Dendritic cell treated with granulocyte-macrophage colony-stimulating factor and Interleukin-4, amounts not matched to agents 40 ng/mL and 50 ng/mL, for 4 days (primary cell): ENCODE measurements at regions not wholly inside any gene's neighbourhood (a gene's known extent, or its start where the extent isn't known, plus 50 kb on each side); places are given as distances from the start of the nearest gene placed in this dataset.
"Not testable (repeated sequence)": the region's sequence is repeated elsewhere in the genome, so short reads cannot be mapped to it uniquely, and the experiment has no call there.

Experiments used
- H3K27ac Mint-ChIP-seq: one replicate; pipeline ENCODE4 v1.8.0; 2022; ENCODE audit warnings: mild to moderate bottlenecking, mixed read lengths
- H3K27me3 Mint-ChIP-seq: one replicate; pipeline ENCODE4 v1.8.0; 2022; ENCODE audit warnings: mild to moderate bottlenecking, mixed read lengths
- H3K36me3 Mint-ChIP-seq: one replicate; pipeline ENCODE4 v1.8.0; 2022; ENCODE audit warnings: low read depth, mixed read lengths
- H3K4me1 Mint-ChIP-seq: one replicate; pipeline ENCODE4 v1.8.0; 2022; ENCODE audit warnings: low read depth, mixed read lengths
- H3K4me3 Mint-ChIP-seq: one replicate; pipeline ENCODE4 v1.8.0; 2022; ENCODE audit warnings: mild to moderate bottlenecking, moderate library complexity, mixed read lengths
- H3K9me3 Mint-ChIP-seq: one replicate; pipeline ENCODE4 v1.8.0; 2022; ENCODE audit warnings: mixed read lengths
- intact Hi-C: fragments of 100-400 bp; cut with micrococcal nuclease; formaldehyde crosslinking; loops from one replicate; pipeline ENCODE4 v1.15.0; 2022

DNA sequence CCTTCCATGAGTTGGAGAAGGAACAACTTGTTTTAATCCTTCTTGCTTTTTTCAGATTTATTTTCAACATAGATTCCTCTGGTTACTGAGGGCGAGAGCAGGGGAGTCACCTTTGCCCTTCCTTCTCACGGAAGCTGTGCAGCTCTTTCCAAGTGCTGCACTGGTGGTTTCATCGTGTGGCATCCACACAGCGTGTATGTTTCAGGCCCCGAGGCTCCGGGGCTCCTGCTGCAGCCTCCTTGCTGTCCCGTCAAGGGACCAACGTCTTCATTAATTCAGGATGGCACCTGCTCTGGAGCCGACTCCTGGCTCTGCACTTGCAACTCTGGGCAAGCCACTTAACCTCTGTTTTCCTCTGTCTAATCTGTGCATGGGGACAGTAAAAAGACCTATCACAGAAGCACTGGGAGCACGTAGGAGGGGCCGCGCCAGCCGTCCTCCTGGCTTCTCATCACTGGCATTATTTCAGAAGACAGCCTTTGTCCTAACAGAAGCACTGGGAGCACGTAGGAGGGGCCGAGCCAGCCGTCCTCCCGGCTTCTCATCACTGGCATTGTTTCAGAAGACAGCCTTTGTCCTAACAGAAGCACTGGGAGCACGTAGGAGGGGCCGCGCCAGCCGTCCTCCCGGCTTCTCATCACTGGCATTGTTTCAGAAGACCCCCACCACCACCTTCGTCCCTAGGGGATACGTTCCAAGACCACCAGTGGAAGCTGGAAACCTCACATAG lies 117.8 kb upstream of the NKX1-1 start:
- H3K4me1 Mint-ChIP-seq, result no peaks in the 10 kb centered on the region
- H3K9me3 Mint-ChIP-seq, result no peaks in the 10 kb centered on the region
- intact Hi-C loops, result no loop called here
- no peaks in the 10 kb centered on the region for H3K36me3 Mint-ChIP-seq
- H3K27me3 Mint-ChIP-seq, result peaks cover 56% of the 10 kb centered on the region
- H3K27ac Mint-ChIP-seq, result no peak overlapping the region
- H3K4me3 Mint-ChIP-seq, result no peak overlapping the region

DNA sequence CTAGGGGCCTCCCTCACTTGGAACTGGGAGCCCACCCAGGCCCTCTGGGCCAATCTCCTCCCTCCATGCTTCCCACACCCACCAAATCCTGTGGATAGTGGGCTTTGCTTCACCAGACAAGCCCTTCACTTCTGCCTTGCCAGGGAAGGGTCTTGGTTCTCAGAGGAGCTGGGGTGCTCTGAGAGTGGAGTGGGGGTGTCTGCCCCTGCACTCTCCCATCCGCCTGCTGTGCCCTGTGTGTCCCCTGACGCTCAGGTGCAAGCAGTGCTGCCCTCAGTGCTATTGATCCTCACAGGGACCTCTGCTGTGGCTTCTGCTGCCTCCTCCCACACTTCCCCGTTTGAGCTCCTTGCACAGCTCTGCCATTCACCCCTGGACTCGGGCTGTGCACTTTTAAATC lies 117.3 kb upstream of the NKX1-1 start:
- intact Hi-C loops, result no loop called here
- Mint-ChIP-seq H3K36me3 (no peaks in the 10 kb centered on the region), H3K4me3 (no peak overlapping the region), H3K27me3 (peaks cover 56% of the 10 kb centered on the region), H3K9me3 (no peaks in the 10 kb centered on the region), H3K4me1 (no peaks in the 10 kb centered on the region), H3K27ac (no peak overlapping the region)

DNA sequence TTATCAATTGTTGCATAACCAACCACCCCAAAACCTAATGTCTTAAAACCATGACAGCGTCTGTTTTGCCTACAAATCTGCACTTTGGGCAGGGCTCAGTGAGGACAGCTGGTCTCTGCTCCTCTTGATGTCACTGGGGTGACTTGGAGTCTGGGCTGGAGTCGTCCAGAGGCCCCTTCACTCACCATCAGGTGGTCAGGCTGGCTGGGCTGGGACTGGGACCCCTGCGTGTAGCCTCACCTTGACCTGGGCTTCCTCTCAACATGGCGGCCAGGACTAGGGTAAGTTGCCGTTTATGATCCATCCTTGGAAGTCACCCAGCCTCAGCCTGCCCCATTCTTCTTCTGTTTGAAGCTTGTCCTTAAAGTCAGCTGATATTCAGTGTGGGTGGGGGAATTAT lies 116.8 kb upstream of the NKX1-1 start:
- no peaks in the 10 kb centered on the region for H3K36me3 Mint-ChIP-seq
- H3K9me3 Mint-ChIP-seq, result no peaks in the 10 kb centered on the region
- peaks cover 53% of the 10 kb centered on the region for H3K27me3 Mint-ChIP-seq
- H3K4me3 Mint-ChIP-seq, result no peak overlapping the region
- no peak overlapping the region for H3K27ac Mint-ChIP-seq
- intact Hi-C loops, result no loop called here
- H3K4me1 Mint-ChIP-seq, result no peaks in the 10 kb centered on the region

DNA sequence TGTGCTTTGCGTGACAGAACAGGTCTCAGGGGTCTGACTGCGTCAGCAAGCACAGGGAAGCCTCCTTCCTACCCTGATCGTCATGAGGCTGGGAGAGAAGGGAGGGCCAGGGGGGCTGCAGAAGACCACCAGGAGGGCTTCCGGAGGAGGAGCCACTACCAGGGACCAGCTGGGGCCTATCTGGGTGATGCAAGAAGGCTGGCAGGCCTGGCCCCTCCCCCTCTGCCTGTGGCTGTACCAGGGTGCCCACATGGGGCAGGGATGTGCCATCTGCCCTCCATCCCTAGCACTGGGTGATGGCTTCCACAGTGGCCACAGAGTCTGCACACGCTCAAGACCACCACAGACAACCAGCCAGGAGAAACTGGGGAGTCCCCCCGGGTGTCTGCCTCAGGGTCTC lies 116.4 kb upstream of the NKX1-1 start:
- no peak overlapping the region for H3K27ac Mint-ChIP-seq
- no peak overlapping the region for H3K4me3 Mint-ChIP-seq
- no peaks in the 10 kb centered on the region for H3K36me3 Mint-ChIP-seq
- H3K4me1 Mint-ChIP-seq, result no peaks in the 10 kb centered on the region
- intact Hi-C loops, result no loop called here
- peaks cover 52% of the 10 kb centered on the region for H3K27me3 Mint-ChIP-seq
- H3K9me3 Mint-ChIP-seq, result no peaks in the 10 kb centered on the region

DNA sequence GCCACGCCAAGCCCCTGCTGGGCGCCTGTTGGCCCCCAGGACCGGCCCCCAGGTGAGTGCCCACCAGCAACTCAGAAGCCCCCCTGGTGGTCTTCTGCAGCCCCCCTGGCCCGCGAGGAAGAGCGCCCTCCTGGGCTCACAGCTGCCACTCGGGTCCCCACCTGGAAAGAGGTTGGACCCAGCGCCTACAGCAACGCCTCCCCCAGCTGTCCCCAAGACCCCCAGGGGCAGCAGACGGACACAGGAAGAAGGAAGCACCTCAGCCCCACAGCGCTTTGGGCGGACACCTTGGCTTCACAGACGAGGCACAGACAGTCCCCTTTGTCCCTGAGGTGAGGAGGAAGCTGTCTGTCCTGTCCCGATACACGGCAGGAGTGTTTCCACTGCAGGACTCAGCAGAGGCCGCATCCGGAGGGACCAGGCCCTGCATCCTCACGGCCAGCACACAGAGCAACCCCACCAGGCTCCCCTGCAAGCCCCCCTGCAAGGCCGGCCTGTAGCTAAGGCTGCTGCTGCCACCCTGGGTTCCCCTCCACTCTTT lies 115.6 kb upstream of the NKX1-1 start:
- H3K4me3 Mint-ChIP-seq, result no peak overlapping the region
- H3K36me3 Mint-ChIP-seq, result no peaks in the 10 kb centered on the region
- peaks cover 48% of the 10 kb centered on the region for H3K27me3 Mint-ChIP-seq
- H3K9me3 Mint-ChIP-seq, result no peaks in the 10 kb centered on the region
- no peaks in the 10 kb centered on the region for H3K4me1 Mint-ChIP-seq
- intact Hi-C loops, result no loop called here
- H3K27ac Mint-ChIP-seq, result no peak overlapping the region

DNA sequence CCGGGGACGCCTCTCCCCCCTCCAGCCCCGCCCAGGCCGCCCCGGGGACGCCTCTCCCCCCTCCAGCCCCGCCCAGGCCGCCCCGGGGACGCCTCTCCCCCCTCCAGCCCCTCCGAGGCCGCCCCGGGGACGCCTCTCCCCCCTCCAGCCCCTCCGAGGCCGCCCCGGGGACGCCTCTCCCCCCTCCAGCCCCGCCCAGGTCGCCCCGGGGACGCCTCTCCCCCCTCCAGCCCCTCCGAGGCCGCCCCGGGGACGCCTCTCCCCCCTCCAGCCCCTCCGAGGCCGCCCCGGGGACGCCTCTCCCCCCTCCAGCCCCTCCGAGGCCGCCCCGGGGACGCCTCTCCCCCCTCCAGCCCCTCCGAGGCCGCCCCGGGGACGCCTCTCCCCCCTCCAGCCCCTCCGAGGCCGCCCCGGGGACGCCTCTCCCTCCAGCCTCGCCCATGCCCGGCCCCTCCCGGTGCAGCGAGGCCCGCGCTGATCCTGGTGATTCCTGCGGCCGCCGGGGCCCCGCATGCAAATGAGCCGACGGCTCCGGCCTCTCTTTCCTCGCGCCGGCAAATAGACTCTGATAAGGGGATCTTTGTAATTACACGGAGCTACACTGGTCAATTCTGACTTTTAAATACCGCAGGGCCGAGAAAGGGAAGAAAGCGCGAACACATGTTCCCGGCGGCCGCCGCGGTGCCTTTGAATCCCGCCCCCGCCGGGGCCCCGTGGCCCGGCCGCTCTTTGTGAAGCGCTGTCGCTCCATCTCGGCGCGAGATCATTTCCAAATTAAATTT lies 114.7 kb upstream of the NKX1-1 start:
- intact Hi-C loops, H3K36me3 Mint-ChIP-seq, H3K9me3 Mint-ChIP-seq, H3K4me1 Mint-ChIP-seq, H3K27ac Mint-ChIP-seq: not testable (repeated sequence)
- Mint-ChIP-seq H3K4me3 (peak overlapping the region; percentile 55), H3K27me3 (peaks cover 47% of the 10 kb centered on the region)

DNA sequence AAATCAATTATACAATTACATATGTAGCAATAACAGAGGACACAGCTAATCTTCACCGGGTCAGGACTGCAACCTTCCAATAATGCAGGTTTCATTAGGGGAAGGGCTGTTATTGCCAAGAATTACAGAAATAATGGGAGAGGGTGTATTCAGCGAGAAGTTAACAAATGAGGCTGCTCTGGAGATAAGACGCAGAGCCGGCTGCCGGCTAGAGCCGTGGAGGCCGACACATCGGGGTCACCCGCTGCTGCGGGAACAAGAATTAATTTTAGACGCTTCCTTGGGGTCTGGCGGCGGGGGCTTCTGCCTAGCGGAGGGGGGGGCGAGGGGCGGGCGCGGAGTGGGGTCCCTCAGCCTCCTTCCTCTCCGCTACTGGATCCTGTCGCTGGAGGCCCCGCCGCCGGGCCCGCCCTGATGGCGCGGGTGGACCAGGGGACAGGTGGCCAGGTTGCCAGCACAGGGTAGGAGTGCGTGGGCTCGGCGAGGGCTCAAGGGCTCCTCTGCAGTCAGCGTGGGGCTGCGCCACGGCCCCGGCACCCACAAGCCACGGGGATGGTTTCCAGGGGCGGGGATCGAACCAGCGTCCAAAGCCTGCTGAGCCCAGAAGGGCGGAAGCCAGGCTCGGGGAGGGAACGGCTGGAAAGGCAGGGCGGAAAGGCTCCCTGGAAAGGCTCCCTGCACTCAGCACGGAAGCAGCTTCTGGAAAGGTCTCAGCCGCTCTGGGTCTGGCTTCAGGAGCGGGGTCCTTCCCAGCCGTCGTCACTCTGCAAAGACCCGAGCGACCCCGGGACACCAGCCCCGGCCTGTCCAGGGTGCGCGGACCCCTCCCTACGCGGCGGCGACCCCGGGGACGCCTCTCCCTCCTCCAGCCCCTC lies 113.8 kb upstream of the NKX1-1 start:
- H3K27ac Mint-ChIP-seq, result no peak overlapping the region
- H3K36me3 Mint-ChIP-seq, result no peaks in the 10 kb centered on the region
- peaks cover 43% of the 10 kb centered on the region for H3K27me3 Mint-ChIP-seq
- H3K4me1 Mint-ChIP-seq, result no peaks in the 10 kb centered on the region
- intact Hi-C loops, result no loop called here
- peak overlapping the region; percentile 28 for H3K4me3 Mint-ChIP-seq
- H3K9me3 Mint-ChIP-seq, result no peaks in the 10 kb centered on the region

DNA sequence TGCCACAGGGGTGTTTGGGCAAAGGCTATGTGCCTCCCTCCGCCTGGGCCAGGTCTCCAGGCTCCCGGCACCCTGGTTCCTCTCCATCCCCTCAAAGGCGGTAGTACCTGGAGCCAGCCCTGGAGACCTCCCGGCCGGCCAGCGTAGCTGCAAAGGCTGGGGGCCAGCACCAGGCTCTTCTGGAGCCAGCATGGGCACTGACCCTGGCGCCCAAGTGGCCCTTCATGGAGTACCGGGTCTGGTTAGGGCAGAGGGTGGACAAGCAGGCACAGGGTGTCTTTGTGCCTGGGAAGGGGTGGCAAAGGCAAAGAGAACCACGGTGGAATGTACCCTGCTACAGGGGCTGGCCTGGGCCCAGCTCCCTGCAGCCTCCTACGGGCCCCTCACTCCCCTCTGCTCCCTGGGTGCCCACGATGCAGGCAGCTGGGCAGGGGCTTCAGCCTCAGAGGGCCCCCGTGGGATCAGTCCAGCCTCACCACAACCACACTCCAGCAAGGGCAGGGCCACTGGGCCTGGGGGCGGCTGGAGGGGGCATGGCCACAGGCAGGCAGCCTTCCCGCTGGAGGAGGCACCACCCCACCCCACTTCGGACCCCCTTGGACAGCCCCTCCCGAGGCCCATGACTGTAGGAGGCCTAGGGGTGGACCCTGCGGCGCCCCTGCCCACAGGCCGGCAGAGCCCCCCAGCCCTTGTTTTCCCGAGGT lies 112.9 kb upstream of the NKX1-1 start:
- no peaks in the 10 kb centered on the region for H3K4me1 Mint-ChIP-seq
- H3K36me3 Mint-ChIP-seq, result no peaks in the 10 kb centered on the region
- intact Hi-C loops, result no loop called here
- peaks cover 43% of the 10 kb centered on the region for H3K27me3 Mint-ChIP-seq
- H3K9me3 Mint-ChIP-seq, result no peaks in the 10 kb centered on the region
- H3K27ac Mint-ChIP-seq, result no peak overlapping the region
- H3K4me3 Mint-ChIP-seq, result no peak overlapping the region

DNA sequence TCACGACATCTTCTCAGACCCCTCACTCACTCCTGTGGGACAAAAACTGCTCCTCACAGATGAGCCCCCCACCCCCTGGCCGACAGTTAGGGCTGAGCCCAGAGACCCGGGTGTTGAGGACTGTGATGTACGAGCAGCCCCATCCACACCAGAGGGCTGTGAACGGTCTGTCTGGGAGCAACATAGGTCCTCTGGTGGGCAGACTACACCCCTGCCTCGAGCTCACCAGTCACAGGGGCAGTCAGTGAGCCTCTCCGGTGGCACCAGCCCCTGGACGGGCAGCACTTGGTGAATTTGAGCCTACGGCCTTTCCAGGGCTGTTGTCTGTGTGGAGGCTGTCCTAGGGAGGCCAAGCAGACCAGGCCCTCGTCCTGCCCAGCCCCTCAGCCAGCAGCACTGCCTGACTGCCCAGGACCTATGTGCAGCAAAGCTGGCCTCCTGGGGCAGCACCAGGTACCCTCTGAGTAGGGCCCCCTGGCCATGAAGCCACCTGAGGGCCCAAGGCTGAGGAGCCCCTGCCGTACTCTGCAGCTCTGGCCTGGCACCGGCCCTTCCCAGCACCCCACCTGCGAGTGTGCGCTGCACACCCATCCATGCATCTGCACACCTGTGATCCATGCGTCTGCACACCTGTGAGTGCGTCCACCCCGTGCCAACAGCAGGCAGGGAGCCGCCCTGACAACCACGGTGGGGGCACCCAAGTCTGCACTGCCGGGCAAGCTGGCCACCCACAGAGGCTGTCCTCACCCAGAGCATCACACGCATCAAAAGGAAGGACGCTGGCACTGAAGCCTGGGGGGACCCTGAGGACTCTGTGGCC lies 111.6 kb upstream of the NKX1-1 start:
- H3K4me3 Mint-ChIP-seq, result no peak overlapping the region
- no peaks in the 10 kb centered on the region for H3K4me1 Mint-ChIP-seq
- no peak overlapping the region for H3K27ac Mint-ChIP-seq
- intact Hi-C loops, result no loop called here
- peaks cover 30% of the 10 kb centered on the region for H3K27me3 Mint-ChIP-seq
- H3K36me3 Mint-ChIP-seq, result no peaks in the 10 kb centered on the region
- H3K9me3 Mint-ChIP-seq, result no peaks in the 10 kb centered on the region

DNA sequence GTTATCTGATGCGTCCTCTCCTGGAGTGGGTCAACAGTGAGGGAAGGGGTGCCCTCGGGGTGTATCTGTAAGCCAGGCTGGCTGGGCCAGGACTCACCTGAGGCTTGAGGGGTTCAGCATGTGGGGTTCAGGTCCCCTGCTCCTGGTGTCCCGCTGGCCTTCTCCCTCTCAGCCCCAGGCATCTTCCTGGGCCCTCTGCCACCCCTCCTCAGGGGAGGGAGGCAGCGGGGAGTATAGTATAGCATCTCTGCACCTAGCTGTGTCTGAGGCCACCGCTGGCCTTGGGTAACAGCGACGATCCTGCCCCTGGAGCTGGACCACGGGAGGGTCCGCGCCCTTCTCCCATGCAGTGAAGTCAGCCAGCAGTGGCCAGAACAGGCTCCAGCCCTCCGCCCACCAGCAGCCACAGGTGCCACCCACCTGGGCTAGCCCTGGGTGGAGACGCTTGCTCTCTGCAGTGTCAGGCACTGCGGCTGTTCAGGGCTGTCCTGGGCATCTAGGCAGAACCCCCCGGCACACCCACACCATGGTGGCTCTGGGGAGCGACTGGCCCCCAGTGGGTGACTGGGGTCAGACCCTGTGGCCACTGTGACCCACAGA lies 110.7 kb upstream of the NKX1-1 start:
- H3K27ac Mint-ChIP-seq, result no peak overlapping the region
- H3K36me3 Mint-ChIP-seq, result no peaks in the 10 kb centered on the region
- peaks cover 25% of the 10 kb centered on the region for H3K27me3 Mint-ChIP-seq
- H3K4me1 Mint-ChIP-seq, result no peaks in the 10 kb centered on the region
- H3K4me3 Mint-ChIP-seq, result no peak overlapping the region
- H3K9me3 Mint-ChIP-seq, result no peaks in the 10 kb centered on the region
- intact Hi-C loops, result no loop called here

DNA sequence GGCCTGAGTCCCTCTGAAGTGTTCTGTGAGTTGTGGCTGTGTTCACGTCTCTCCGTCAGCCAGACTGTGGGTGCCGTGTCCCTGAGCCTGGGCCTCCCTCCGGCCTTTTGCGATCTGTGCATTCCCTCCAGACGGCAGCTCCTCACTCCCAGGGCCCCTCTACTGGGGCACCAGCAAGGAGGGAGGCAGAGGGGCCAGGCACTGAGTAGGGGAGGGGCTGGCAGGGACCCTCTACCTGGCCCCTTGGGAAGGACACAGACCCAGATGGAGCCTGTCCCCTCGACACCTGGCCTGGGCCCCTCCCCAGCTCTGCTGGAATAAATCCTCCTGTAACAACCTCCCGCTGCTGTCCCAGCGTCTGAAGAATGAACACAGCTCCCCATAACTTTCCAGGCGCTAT lies 110.0 kb upstream of the NKX1-1 start:
- no peaks in the 10 kb centered on the region for H3K4me1 Mint-ChIP-seq
- H3K27me3 Mint-ChIP-seq, result peaks cover 21% of the 10 kb centered on the region
- H3K36me3 Mint-ChIP-seq, result no peaks in the 10 kb centered on the region
- no peak overlapping the region for H3K27ac Mint-ChIP-seq
- intact Hi-C loops, result no loop called here
- H3K9me3 Mint-ChIP-seq, result no peaks in the 10 kb centered on the region
- H3K4me3 Mint-ChIP-seq, result no peak overlapping the region

DNA sequence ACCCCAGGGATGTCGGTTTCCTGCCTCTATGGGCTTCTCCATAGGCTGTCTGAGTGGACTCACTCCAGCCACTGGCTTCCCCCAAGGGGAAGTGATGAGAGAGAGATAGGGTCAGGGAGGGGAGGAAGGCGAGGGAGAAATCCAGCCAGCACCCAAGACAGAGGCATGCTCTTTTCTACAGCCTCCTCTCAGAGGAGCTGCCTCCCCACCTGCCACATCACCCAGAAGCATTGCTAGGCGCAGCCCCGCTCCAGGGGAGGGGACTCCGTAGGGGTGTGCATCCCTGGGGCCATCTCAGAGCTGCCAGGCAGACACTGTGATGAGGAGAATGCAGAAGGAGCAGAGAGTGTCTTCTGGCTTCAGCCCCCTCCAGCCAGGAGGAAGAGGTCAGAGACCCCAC lies 109.5 kb upstream of the NKX1-1 start:
- intact Hi-C loops, result no loop called here
- Mint-ChIP-seq H3K4me1 (no peaks in the 10 kb centered on the region), H3K36me3 (no peaks in the 10 kb centered on the region), H3K9me3 (no peaks in the 10 kb centered on the region), H3K4me3 (no peak overlapping the region), H3K27me3 (peaks cover 19% of the 10 kb centered on the region), H3K27ac (no peak overlapping the region)
